HepG2 (cell line): ENCODE measurements at regions not wholly inside any gene's neighbourhood (a gene's known extent, or its start where the extent isn't known, plus 50 kb on each side); places are given as distances from the start of the nearest gene placed in this dataset.
"Not testable (repeated sequence)": the region's sequence is repeated elsewhere in the genome, so short reads cannot be mapped to it uniquely, and the experiment has no call there.

ENCODE experiments used
- AKAP8 ChIP-seq: sonication (generic); formaldehyde crosslinking; IDR thresholded peaks from 2 replicates; pipeline ENCODE4 v1.5.1; 2020; ENCODE audit warnings: mild to moderate bottlenecking, missing genetic modification reagents
- HDAC2 ChIP-seq: sonication (generic); formaldehyde crosslinking; IDR thresholded peaks from 2 replicates; pipeline ENCODE4 v1.4.0; 2020; ENCODE audit warnings: missing genetic modification reagents
- ZNF101 ChIP-seq: sonication (generic); formaldehyde crosslinking; IDR thresholded peaks from 2 replicates; pipeline ENCODE4 v1.4.0; 2020; ENCODE audit warnings: mild to moderate bottlenecking, low read depth, missing genetic modification reagents, borderline replicate concordance
- ZNF451 ChIP-seq: sonication (generic); formaldehyde crosslinking; IDR thresholded peaks from 2 replicates; pipeline ENCODE4 v1.5.0; 2020; ENCODE audit warnings: mild to moderate bottlenecking, missing genetic modification reagents
- TF ChIP-seq, protein P1 (sequence below): IDR thresholded peaks from 2 replicates; pipeline ENCODE4 v1.6.1; 2016; ENCODE audit warnings: low read depth, missing genetic modification reagents, missing compliant biosample characterization
- TF ChIP-seq, protein P2 (sequence below): sonication (generic); formaldehyde crosslinking; IDR thresholded peaks from 2 replicates; pipeline ENCODE4 v1.4.0; 2020; ENCODE audit warnings: mild to moderate bottlenecking, missing genetic modification reagents
- TF ChIP-seq, protein P3 (sequence below), 2 experiments: sonication (generic) in 1 of 2; formaldehyde crosslinking in 1 of 2; IDR thresholded peaks; 2 replicates each; pipeline versions ENCODE4 v1.5.1 to v1.6.1; 2011 to 2020; ENCODE audit warnings: borderline replicate concordance in 1 of 2, low read depth in 1 of 2, low read length in 1 of 2, mild to moderate bottlenecking in 1 of 2, missing genetic modification reagents in 1 of 2, moderate library complexity in 1 of 2

GRCh38 chr1:82354546-82354945 lies 553.8 kb downstream of the ADGRL2 start:
- TF ChIP-seq AKAP8; ZNF101 (CRISPR knock-in tag); HDAC2 (CRISPR knock-in tag); ZNF451 (CRISPR knock-in tag): not testable (repeated sequence)
- TF ChIP-seq, protein P1, sequence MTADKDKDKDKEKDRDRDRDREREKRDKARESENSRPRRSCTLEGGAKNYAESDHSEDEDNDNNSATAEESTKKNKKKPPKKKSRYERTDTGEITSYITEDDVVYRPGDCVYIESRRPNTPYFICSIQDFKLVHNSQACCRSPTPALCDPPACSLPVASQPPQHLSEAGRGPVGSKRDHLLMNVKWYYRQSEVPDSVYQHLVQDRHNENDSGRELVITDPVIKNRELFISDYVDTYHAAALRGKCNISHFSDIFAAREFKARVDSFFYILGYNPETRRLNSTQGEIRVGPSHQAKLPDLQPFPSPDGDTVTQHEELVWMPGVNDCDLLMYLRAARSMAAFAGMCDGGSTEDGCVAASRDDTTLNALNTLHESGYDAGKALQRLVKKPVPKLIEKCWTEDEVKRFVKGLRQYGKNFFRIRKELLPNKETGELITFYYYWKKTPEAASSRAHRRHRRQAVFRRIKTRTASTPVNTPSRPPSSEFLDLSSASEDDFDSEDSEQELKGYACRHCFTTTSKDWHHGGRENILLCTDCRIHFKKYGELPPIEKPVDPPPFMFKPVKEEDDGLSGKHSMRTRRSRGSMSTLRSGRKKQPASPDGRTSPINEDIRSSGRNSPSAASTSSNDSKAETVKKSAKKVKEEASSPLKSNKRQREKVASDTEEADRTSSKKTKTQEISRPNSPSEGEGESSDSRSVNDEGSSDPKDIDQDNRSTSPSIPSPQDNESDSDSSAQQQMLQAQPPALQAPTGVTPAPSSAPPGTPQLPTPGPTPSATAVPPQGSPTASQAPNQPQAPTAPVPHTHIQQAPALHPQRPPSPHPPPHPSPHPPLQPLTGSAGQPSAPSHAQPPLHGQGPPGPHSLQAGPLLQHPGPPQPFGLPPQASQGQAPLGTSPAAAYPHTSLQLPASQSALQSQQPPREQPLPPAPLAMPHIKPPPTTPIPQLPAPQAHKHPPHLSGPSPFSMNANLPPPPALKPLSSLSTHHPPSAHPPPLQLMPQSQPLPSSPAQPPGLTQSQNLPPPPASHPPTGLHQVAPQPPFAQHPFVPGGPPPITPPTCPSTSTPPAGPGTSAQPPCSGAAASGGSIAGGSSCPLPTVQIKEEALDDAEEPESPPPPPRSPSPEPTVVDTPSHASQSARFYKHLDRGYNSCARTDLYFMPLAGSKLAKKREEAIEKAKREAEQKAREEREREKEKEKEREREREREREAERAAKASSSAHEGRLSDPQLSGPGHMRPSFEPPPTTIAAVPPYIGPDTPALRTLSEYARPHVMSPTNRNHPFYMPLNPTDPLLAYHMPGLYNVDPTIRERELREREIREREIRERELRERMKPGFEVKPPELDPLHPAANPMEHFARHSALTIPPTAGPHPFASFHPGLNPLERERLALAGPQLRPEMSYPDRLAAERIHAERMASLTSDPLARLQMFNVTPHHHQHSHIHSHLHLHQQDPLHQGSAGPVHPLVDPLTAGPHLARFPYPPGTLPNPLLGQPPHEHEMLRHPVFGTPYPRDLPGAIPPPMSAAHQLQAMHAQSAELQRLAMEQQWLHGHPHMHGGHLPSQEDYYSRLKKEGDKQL (CRISPR knock-in tag): not testable (repeated sequence)
- TF ChIP-seq, protein P2, sequence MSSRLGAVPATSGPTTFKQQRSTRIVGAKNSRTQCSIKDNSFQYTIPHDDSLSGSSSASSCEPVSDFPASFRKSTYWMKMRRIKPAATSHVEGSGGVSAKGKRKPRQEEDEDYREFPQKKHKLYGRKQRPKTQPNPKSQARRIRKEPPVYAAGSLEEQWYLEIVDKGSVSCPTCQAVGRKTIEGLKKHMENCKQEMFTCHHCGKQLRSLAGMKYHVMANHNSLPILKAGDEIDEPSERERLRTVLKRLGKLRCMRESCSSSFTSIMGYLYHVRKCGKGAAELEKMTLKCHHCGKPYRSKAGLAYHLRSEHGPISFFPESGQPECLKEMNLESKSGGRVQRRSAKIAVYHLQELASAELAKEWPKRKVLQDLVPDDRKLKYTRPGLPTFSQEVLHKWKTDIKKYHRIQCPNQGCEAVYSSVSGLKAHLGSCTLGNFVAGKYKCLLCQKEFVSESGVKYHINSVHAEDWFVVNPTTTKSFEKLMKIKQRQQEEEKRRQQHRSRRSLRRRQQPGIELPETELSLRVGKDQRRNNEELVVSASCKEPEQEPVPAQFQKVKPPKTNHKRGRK (CRISPR knock-in tag): not testable (repeated sequence)
- TF ChIP-seq, protein P3, sequence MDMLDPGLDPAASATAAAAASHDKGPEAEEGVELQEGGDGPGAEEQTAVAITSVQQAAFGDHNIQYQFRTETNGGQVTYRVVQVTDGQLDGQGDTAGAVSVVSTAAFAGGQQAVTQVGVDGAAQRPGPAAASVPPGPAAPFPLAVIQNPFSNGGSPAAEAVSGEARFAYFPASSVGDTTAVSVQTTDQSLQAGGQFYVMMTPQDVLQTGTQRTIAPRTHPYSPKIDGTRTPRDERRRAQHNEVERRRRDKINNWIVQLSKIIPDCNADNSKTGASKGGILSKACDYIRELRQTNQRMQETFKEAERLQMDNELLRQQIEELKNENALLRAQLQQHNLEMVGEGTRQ (IDR thresholded peaks at IDR 0.05; ENCODE audit: low read depth, low read length): not testable (repeated sequence)
- TF ChIP-seq, protein P3 (CRISPR knock-in tag; IDR thresholded peaks at IDR 0.05; ENCODE audit: borderline replicate concordance): not testable (repeated sequence)
